ENCODE measurements at regions not wholly inside any gene's neighbourhood (a gene's known extent, or its start where the extent isn't known, plus 50 kb on each side); places are given as distances from the start of the nearest gene placed in this dataset.

DNA sequence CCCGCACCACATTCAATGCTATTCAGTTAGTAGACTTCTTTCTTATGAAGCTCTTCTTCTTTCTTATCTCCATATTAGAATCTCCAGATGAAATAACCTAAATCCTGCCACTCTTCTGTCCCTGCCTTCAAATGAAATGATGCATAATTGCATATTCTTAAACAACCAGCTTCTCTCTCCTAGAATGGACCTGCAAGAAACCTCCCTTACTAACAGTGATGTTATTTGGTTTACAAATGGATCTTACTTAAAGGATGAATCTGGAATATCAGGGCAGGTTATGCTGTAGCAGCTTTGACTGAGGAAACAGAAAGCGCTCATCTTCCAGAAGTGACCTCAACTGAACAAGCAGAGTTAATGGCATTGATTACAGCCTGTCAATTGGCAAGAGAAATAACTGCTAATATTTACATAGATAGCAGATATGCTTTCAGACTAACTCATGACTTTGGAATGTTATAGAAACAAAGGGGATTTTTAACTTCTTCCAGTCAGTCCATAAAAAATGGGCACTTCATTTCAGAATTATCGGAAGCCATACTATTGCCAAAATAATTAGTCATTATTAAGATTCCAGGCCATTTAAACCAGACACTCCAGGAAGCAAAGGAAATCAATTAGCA lies 755.7 kb upstream of the HS6ST1 start:
- DNase-seq: no peak

DNA sequence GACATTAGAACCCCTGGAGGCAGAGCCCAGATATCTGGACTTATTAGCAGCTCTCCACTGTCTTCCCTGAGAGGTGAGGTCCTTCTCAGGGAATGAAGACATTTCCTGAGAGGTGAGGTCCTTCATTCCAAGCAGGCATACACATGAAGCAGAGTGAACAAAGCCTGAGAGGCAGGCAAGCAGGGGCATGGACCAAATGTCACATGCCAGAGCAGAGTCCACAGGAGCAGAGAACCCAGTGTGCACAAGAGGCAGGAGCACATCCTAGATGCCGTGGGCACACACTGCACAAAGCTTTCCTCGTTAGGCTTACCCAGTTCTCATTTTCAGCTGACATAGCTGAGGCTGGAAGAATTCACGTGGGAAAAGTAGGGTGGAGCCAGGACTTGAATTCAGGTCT lies 759.9 kb upstream of the HS6ST1 start:
- no peak for DNase-seq

DNA sequence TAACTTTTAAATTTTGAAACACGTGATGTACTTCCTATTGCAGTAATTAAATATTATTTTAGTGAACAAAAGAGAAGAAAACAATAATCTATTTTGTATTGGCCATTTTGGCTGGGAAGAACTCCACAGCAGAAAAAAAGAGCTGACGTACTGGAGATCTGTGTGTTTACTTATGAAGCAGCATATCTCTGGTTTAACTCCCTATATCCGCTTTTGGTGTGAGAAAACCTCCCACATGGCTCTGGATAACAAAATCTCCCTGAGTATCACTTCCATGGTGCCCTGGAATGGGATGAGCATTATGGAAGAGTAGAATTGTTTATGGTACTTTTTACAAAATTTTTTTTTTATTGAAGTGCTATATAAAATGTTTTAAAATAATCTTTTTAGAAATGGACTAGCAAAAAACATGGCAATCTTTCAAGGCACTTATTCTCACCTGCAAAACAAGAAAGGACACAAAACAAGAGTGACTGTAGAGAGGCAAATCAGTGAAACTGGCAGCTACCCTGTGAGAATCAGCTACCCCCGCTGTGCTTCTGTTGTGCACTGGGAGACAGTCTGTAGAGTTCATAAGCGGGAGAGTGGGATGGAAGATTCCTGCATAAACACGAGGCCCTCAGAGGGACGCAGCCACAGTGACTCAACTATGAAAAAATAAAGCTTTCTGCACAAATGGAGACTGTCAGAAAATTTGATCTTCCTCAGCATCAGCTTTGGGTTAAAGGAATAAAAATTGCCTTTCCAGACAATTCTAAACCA lies 762.2 kb upstream of the HS6ST1 start:
- DNase-seq: no peak

DNA sequence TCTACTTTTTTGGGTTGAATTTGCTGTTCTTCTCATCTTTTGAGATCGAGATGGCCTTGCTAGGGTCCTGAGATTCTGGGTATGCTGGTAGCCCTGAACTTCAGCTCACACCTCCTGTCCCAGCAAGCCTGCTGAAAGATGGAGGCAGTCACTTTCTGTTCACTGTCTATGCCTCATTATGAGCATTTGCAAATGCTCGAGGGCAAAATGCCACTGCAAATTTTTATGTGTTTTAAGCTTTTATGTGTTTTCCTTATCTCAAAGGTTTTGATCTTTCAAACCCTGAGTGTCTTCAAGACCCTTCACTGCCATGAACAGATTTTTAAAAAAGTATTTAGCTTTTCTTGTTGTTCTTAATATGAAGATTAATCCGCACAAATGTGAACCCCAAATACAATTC lies 766.7 kb upstream of the HS6ST1 start:
- no peak for DNase-seq

DNA sequence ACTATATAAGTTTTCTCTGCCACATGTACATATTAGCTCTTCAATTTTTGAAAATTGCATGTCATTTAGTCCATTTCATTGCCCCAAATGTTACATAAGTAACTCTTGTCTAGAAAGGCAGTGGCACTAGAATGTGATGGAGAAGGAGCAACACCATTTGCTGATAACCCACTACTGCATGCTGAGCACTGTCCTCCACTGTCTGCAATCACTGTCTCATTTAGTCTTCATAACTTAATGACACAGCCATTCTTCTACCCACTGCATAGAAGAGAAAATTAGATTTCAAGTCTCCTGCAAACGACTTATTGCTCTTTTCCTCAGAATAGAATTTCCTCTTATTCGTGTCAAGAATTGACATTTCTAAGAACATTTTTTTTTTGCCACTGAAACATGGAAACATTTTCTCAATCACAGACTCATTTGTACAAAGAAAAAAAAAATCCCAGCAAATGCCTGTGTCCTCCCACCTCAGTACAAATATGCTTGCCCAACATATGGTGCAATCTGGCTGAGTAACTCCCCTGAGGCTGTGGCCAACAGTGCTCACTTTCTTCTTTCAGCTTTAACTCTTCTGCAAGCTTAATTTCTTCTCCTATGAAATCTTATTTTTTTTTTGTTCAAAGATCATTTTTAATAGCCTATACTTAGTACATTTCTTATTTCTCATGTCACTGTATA lies 768.6 kb upstream of the HS6ST1 start:
- DNase-seq: no peak

DNA sequence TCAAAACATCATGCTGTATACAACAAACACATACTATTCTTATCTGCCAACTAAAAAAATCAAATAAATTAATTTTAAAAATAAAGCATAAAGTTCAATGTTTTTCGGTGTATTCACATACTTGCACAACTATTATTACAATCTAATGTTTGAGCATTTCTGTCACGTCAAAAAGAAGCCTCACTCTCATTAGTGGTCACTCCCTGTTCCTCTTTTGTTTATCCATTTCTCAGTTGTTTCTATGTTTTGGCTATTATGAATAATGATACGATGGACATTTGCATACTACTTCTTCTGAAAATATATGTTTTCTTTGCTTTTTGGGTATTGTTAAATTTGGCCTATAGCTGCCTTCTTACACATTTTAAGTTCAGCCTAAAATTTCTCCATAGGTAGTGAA lies 773.0 kb upstream of the HS6ST1 start:
- no peak for DNase-seq

DNA sequence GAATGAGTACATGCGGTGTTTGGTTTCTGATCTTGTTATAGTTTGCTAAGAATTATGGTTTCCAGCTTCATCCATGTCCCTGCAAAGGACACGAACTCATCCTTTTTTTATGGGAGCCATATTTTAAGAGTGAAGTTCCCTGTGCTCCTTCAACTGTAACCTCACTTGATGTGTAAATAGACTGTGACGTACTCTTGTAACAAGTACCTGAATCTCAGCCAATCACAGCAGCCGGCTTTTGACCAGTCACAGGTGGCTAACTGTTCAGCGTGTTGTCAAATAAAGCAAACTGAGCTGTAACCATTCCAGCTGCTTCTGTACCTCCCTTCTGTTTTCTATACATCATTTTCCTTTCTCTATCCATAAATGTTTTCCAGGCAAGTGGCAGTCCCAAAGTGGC lies 774.3 kb upstream of the HS6ST1 start:
- DNase-seq: peak; percentile 46

DNA sequence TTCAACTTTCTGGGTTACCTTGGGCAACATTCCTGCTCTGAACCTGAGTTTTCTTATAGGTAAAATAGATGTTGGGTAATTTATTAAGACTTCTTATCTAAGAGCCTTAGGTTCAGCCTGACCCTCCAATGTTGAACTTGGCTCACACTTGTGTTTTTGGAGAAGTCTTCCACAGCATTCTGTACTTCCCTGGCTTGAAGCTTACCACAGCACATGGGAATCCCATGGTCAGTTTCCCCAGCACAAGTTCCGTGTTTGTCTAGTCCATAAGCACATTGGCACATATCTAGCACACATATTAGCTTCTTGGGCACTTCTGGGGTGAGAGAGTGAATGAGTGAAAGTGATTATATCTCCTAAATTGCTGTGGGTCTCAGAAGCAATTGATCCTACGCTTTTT lies 782.5 kb upstream of the HS6ST1 start:
- no peak for DNase-seq

DNA sequence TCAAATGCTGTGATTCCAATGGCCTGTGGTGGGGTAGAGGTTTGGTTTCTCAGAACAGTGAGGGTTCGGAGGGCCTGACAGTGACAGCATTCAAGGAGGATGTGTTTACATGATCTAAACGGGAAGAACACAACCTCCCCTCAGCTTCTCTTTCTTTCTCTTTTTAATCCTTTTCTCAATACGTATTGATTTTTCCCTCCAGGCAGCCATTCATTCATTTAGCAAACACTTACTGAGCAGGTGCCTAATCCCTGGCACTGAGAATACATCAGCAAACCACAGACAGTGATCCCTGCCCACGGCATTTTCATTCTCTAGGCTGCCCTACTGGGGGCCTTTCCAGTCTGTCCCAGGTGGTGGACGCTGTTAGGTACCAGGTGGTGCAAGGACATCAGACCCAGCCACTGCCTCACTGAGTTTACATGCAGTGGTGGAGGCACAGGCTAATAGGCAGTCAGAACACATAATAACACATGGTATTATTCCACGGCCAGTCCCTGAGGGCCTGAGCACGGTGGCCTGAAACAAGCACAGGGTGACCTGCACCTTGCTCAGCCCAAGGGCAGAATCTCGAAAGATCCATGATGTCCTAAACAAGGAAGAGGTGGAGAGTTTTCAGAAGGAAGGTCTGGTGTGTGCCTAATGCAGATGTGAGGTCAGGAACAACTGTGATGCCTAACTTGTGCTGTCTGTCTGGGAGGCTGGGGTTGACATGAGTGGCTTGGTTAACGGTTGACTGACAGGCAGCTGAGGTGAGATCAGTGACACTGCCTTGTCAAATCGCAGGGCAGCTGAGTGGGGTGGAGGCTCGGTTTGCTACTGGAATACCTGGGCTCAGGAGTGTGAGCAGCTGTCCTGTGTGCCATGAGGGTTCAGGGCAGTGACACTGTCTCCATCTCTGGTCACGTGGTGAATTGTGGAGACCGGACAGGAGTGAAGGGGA lies 785.5 kb upstream of the HS6ST1 start:
- DNase-seq: no peak

DNA sequence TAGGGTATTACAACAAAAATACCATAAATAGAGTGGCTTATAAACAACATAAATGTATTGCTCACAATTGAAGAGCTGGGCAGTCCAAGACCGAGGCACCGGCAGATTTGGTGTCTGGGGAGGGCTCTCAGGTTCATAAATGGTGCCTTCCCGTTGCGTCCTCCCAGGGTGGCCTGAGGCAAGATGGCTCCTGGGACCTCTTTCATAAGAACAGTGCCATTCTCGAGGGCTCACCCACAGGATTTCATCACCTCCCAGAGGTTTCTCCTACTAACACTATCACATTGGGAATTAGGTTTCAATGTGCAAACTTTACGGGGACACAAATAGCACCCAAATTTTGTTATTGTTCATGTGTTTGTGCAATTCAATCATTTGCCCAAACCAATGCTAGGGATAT lies 793.5 kb upstream of the HS6ST1 start:
- DNase-seq: no peak

DNA sequence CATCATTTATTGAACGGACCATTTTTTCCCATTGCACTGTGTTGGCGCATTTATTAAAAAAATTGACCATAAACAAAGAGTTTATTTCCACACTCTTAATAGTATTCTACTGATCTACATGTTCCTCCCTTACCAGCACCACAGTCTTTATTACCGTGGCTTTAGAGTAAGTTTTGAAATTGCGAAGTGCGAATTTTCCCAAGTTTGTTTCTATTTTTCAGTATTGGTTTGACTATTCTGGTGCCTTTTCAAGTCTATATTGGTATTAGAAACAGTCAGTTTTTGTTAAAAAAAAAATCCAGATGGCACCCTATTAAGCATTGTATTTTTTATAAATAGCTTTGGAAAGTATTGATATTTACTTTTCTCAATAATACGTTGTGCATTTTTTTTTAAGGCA lies 795.1 kb upstream of the HS6ST1 start:
- DNase-seq: no peak

DNA sequence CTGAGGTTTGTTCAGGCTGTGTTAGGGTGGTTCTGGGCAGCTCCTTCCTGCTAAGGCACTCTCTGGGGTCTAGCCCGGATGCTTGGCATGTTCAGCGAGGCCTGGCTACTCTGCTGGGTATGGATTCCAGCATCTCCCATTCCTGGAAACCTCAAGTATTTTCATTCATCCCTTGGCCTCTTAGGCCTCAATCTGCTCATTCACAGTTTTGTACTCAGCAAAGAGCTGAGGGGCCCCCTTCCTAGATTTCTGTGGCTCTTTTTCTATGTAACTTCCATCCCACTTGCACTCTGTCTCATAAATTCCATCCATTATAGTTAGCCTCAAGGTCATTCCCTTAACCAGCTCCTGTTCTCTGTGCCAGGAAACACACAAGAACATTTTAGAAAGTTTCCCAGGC lies 798.8 kb upstream of the HS6ST1 start:
- peak; percentile 36 for DNase-seq

DNA sequence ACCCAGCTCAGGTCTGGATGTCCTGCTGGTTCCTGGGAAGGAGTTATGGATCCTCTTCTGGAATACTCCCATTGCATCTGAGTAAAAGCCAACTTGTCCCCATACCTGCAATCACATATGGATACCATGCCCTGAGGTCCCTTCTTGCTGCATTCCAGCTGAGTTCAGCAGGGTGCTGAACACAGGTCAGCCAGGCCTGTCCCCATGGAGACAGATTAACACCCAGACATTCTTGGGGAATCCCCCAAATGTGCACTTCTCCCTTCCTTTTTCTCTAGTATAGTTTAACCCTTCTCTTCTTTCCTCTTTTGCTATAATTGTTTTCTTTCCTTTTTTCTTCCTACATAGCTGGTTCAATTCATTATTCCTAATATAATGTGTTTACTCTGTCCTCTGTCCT lies 799.6 kb upstream of the HS6ST1 start:
- no peak for DNase-seq

DNA sequence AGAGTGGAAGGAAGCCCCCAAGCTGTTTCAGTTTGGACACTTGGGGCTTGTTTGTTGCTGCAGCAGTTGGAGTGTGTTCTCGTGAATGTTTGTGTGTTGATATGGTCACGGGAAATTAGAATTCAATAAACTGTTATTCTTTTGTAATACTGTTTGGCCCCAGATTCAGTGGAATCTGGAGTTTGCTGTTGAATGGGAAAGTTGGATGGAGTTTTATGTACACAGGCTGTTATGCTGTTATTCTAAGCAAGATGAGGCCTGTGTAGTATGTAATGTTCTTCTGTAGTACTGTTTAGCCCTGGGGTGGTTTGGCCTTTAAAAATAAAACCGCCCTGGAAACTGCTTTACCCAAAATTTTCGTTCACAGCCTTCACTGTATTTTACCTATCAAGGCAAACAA lies 810.4 kb upstream of the HS6ST1 start:
- no peak for DNase-seq

DNA sequence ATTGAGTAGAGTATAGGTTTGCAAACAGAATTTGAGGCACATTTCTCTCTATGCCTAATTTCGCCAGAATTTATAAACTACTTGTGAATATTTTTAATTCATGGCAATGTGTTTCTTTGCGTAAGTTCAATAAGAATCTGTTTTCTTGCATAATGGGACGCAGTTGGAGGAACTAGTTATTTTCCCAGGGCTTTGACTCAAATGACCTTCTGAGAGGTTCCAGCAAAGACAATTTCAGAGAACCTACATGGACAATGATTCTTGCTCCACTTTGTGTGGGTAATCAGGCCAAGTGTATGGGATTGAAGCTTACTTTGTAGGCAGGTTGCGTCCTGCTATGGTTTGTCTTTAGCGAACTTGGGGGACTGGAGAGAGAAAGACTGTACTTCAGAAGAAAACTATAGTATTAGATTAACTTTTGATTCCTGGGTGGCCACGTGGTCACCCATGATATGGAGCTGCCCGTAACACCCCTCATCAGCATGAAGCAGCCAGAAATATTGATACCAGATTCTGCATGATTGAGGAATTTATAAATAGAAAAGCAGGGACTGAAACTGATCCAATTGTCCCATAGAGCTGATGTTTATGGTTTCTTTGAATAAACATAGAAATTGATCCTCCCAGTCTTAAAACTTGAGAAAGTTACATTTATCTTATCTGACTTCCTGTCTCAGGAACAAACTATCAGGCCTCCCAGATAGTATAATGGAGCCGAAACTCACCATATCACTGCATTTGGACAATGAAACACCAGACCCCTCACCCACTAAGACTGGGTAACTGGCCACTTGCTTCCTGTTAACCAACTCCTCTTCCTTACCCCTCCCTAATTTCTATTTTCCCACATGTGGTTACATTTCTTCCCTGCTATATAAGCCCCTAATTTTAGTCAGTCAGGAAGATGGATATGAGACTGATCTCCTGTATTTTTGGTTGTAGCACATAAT lies 815.3 kb upstream of the HS6ST1 start:
- DNase-seq: no peak

DNA sequence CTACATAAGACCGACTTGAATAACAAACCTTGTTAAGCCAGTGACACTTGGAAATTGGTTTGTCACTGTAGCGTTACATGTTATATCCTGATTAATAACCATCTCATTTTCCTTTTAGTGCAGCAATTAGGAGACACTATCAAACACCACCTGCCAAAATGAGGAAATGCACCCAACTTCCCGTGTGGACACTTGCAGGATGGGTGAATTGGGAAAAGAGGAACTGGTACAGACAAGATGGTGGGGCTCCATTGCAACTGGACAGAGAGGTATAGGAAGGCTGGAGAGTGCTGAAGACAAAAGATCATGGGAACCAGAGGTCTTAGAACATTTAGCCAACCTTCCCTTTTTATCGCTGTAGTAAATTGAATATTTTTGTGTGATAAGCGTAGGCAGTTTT lies 816.3 kb upstream of the HS6ST1 start:
- no peak for DNase-seq

DNA sequence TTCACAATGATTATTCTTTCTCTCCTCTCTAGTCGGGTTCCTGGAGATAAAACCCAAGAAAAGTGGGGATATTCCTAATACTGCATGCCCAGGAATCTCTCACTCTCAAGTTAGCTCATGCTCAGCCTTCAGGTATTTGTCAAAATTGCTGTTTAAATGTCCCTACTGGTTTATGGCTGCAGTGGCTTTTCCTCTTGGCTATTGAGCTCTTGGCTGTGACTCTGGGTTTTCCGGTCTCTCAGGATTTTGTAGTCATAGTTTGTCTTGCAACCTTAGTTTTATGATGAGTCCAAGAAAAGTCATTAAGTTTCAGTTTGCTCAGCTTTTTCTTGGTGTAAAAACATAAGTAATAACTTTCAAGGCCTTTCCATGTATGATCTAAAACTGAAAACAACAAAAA lies 820.7 kb upstream of the HS6ST1 start:
- no peak for DNase-seq

DNA sequence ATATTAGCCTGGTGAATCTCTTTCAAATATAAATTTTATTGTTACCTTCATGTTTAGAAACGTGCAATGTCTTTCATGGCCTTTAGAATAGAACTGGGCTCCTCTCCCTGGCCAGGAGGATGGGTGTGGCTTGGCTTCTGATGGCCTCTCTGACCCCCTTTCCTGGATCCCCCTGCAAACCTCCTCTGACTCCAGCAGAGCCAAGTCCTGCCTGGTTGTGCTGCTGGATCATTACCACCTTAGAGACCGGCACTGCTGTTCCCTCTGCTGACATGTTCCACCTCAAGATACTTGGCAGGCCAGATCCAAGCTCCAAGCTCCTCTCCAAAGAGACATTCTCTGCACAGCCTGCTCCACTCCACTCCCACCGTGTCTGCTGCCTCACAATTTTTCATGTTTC lies 823.8 kb upstream of the HS6ST1 start:
- no peak for DNase-seq

DNA sequence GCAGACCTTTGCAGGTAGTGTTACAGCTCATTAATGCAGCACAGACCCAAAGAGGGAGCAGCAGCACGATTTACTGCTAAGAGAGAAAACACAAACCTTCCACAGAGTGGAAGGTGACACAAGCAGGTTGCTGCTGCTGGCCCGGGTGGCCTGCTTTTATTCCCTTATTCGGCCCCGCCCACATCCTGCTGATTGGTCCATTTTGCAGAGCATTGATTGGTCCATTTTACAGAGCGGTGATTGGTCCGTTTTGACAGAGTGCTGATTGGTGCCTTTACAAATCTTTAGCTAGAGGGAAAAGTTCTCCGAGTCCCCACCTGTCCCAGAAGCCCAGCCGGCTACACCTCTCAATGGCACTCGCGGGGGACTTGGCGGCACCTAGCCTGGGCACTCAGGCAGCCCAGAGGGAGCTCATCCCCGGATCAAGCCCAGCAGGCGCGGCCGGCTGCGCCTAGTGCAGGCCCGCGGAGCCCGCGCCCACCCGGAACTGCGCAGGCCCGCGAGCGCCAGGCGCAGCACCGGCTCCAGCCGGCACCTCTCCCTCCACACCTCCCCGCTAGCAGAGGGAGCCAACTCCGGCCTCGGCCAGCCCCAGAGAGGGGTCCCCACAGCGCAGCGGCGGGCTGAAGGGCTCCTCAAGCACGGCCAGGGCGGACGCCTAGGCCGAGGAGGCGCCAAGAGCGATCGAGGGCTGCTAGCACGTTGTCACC lies 825.6 kb upstream of the HS6ST1 start:
- no peak for DNase-seq

DNA sequence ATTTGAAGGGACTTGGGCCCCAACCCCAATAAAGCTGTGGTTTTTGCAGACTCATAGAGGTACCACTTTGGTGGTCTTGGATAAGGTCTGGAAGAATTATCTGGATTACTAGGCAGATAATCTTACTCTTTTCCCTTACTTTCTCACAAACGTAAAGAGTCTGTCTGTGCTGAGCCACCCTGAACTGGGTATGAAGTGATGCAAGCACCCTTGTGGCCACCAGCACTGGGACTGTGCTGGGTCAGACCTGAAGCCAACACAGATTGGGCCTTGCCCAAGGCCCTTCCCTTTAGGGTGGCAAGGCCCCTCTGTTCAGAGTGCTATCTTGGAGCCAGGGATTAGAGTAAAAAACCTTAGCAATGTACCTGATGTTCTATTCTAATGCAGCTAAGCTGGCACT lies 827.0 kb upstream of the RAB6C start:
- DNase-seq: no peak

DNA sequence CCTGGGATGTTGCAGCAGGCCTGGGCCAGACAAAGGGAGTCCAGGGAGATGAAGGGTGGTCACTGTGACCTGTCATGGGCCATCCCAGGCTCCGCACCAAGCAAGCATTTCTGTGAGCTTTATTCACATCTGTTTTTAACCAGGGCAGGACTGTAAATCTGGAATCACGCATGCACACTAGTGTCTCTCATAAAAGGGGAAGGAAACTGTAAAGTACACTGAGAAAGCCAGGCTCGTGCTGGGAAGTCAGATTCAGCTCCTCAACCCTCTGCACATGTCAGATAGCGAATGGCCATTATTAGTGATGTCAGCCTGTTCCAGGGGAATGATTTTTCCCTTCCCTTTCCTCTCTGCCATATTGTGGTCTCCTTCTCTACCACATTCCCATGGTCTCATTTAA lies 818.6 kb upstream of the RAB6C start:
- DNase-seq: no peak

Measured in left kidney (tissue), 1 donor.